HepG2 (cell line): ENCODE measurements at regions not wholly inside any gene's neighbourhood (a gene's known extent, or its start where the extent isn't known, plus 50 kb on each side); places are given as distances from the start of the nearest gene placed in this dataset.

ENCODE experiments used
- ATAC-seq: fragments of 200-7000 bp; cut with Tn5 transposase; 3 replicates; pipeline ENCODE4 v1.9.1; 2020; ENCODE audit warnings: mild to moderate bottlenecking, moderate library complexity
- BruUV-seq: library from RNA; stranded (reverse); fragments of 400-500 nt; replicated peaks from 2 replicates; lab custom pipeline; 2021; lab: Mats Ljungman, UMichigan
- CTCF ChIA-PET: fragments of 300-600 bp; formaldehyde crosslinking; extraction: SDS; loops from one replicate; lab custom pipeline; 2021; ENCODE audit warnings: low total read pairs, inconsistent platforms, low intra/inter-chr PET ratio; lab: Yijun Ruan, JAX
- POLR2A ChIA-PET: fragments of 350-600 bp; sonication (Branson Sonifier 250); formaldehyde crosslinking; loops from one replicate; lab custom pipeline; 2020; ENCODE audit warnings: antibody characterized with exemption, inconsistent platforms; lab: Yijun Ruan, JAX
- DNase-seq: peaks from one replicate; pipeline ENCODE4 v3.0.0-alpha.2; 2015; ENCODE audit warnings: low spot score
- FAIRE-seq: peaks from 3 replicates; lab custom pipeline; 2011; peaks lifted over from hg19 to GRCh38; lab: Jason Lieb, UNC
- H2AFZ ChIP-seq: one replicate; pipeline ENCODE4 v1.6.1; 2011; ENCODE audit warnings: low read length, inconsistent platforms
- H3K27ac ChIP-seq: fragments of 300-600 bp; 3 replicates; pipeline ENCODE4 v1.8.0; 2011; ENCODE audit warnings: mixed run types, mild to moderate bottlenecking, mixed read lengths, low read length, inconsistent platforms; ENCODE audit not compliant: insufficient read depth; ENCODE audit errors: extremely low read length
- H3K27me3 ChIP-seq, 2 experiments: fragments of 200-600 bp in 1 of 2; 2 replicates in 1 of 2; 3 replicates in 1 of 2; pipeline versions ENCODE4 v1.6.0 to v1.8.0; 2011; ENCODE audit warnings: low read length in 2 of 2, mild to moderate bottlenecking in 2 of 2, moderate library complexity in 2 of 2, inconsistent platforms in 1 of 2; ENCODE audit not compliant: insufficient read depth in 2 of 2, control insufficient read depth in 1 of 2
- H3K36me3 ChIP-seq, 2 experiments: fragments of 200-600 bp in 1 of 2; replicated peaks in 1 of 2; 2 replicates in 1 of 2; 3 replicates in 1 of 2; pipeline versions ENCODE4 v1.5.1 to v1.8.0; 2011; ENCODE audit warnings: low read length in 2 of 2, inconsistent platforms in 1 of 2; ENCODE audit not compliant: insufficient read depth in 2 of 2, control insufficient read depth in 1 of 2
- H3K4me1 ChIP-seq: 2 replicates; pipeline ENCODE4 v1.5.1; 2012; ENCODE audit warnings: low read length, inconsistent platforms; ENCODE audit not compliant: insufficient read depth
- H3K4me2 ChIP-seq: 2 replicates; pipeline ENCODE4 v1.6.0; 2011; ENCODE audit warnings: low read depth, low read length, inconsistent platforms
- H3K4me3 ChIP-seq, 3 experiments: fragments of 200-600 bp in 1 of 3; sonication (generic), shearing (Covaris generic) in 1 of 3; replicated peaks in 1 of 3; 2 replicates each; pipeline ENCODE4 v1.5.1; 2011 to 2016; ENCODE audit warnings: low read length in 3 of 3, inconsistent platforms in 2 of 3, low read depth in 2 of 3, mild to moderate bottlenecking in 2 of 3, control low read depth in 1 of 3, mixed read lengths in 1 of 3; ENCODE audit not compliant: insufficient read depth in 1 of 3
- H3K79me2 ChIP-seq: one replicate; pipeline ENCODE4 v1.6.1; 2011; ENCODE audit warnings: low read length, inconsistent platforms; ENCODE audit not compliant: insufficient read depth
- H3K9ac ChIP-seq: 2 replicates; pipeline ENCODE4 v1.6.0; 2011; ENCODE audit warnings: mild to moderate bottlenecking, low read depth, low read length, inconsistent platforms; ENCODE audit not compliant: insufficient read depth
- H3K9me3 ChIP-seq: 2 replicates; pipeline ENCODE4 v1.5.1; 2012; ENCODE audit warnings: mild to moderate bottlenecking, low read length
- H4K20me1 ChIP-seq: 2 replicates; pipeline ENCODE4 v1.6.0; 2011; ENCODE audit warnings: inconsistent platforms, mild to moderate bottlenecking, low read length, moderate library complexity; ENCODE audit not compliant: insufficient read depth
- ATF7-NPFF ChIP-seq: sonication (generic); formaldehyde crosslinking; IDR thresholded peaks from 2 replicates; pipeline ENCODE4 v1.8.1; 2023; ENCODE audit warnings: mild to moderate bottlenecking, low read depth, missing genetic modification reagents, moderate library complexity
- CENPT ChIP-seq: sonication (generic); formaldehyde crosslinking; IDR thresholded peaks from 2 replicates; pipeline ENCODE4 v1.8.0; 2022; ENCODE audit warnings: low read depth, mild to moderate bottlenecking, moderate library complexity, missing genetic modification reagents
- E2F2 ChIP-seq: sonication (generic); formaldehyde crosslinking; IDR thresholded peaks from 2 replicates; pipeline ENCODE4 v1.4.0; 2020; ENCODE audit warnings: missing genetic modification reagents, borderline replicate concordance
- GLI4 ChIP-seq: sonication (generic); formaldehyde crosslinking; IDR thresholded peaks from 2 replicates; pipeline ENCODE4 v1.5.1; 2020; ENCODE audit warnings: missing genetic modification reagents, mild to moderate bottlenecking, moderate library complexity, borderline replicate concordance
- HMG20A ChIP-seq: IDR thresholded peaks from 2 replicates; pipeline ENCODE4 v1.6.1; 2016; ENCODE audit warnings: borderline replicate concordance
- NFE2L2 ChIP-seq: fragments of 150-350 bp; IDR thresholded peaks from 2 replicates; pipeline ENCODE4 v1.6.1; 2014; ENCODE audit warnings: low read length
- NFYB ChIP-seq: sonication (generic); formaldehyde crosslinking; IDR thresholded peaks from 2 replicates; pipeline ENCODE4 v1.4.0; 2020; ENCODE audit warnings: missing genetic modification reagents
- NKX3-1 ChIP-seq: sonication (generic); formaldehyde crosslinking; IDR thresholded peaks from 2 replicates; pipeline ENCODE4 v1.5.0; 2020; ENCODE audit warnings: missing genetic modification reagents
- PHB2 ChIP-seq: fragments of 450-650 bp; IDR thresholded peaks from 2 replicates; pipeline ENCODE4 v1.6.1; 2018; ENCODE audit not compliant: partially characterized antibody
- RARG ChIP-seq: sonication (generic); formaldehyde crosslinking; IDR thresholded peaks from 2 replicates; pipeline ENCODE4 v1.4.0; 2020; ENCODE audit warnings: low read depth, mild to moderate bottlenecking, missing genetic modification reagents
- RBFOX2 ChIP-seq: fragments of 200-400 bp; formaldehyde crosslinking; IDR thresholded peaks from 2 replicates; pipeline ENCODE4 v1.6.1; 2017; ENCODE audit warnings: low read depth, mild to moderate bottlenecking, low read length
- RNF2 ChIP-seq: fragments of 450-650 bp; conservative IDR thresholded peaks from 2 replicates; pipeline ENCODE4 v1.6.1; 2016; ENCODE audit warnings: low read depth
- STAT5B ChIP-seq: sonication (generic); formaldehyde crosslinking; IDR thresholded peaks from 2 replicates; pipeline ENCODE4 v1.4.0; 2020; ENCODE audit warnings: missing genetic modification reagents
- ZBTB43 ChIP-seq: sonication (generic); formaldehyde crosslinking; conservative IDR thresholded peaks from 2 replicates; pipeline ENCODE4 v1.4.0; 2020; ENCODE audit warnings: missing genetic modification reagents
- ZNF264 ChIP-seq: sonication (generic); formaldehyde crosslinking; IDR thresholded peaks from 2 replicates; pipeline ENCODE4 v1.4.0; 2020; ENCODE audit warnings: missing genetic modification reagents
- ZNF564 ChIP-seq: sonication (generic); formaldehyde crosslinking; IDR thresholded peaks from 2 replicates; pipeline ENCODE4 v1.8.1; 2023; ENCODE audit warnings: mild to moderate bottlenecking, missing genetic modification reagents
- ZXDC ChIP-seq: sonication (generic); formaldehyde crosslinking; IDR thresholded peaks from 2 replicates; pipeline ENCODE4 v1.5.0; 2020; ENCODE audit warnings: mild to moderate bottlenecking, missing genetic modification reagents
- WGBS: methylation state at CpG from one replicate; pipeline ENCODE4 v1.1.6; 2017; ENCODE audit warnings: low lambda C conversion rate; 5-methylcytosine and 5-hydroxymethylcytosine counted together
- in situ Hi-C: cut with HindIII; loops from 2 replicates; pipeline ENCODE4 v1.10.0; 2017; ENCODE audit warnings: low pct_unique_long_range_greater_than_20kb; ENCODE audit not compliant: extremely low pct_ligation_motif_present
- intact Hi-C: fragments of 100-400 bp; cut with micrococcal nuclease; formaldehyde crosslinking; loops from one replicate; pipeline ENCODE4 v1.10.0; 2022; ENCODE audit not compliant: unreplicated experiment

GRCh38 chrX:66919280-66919832 is 280.5 kb upstream of the EDA2R start:
- in situ Hi-C loops, result no loop called here
- no peaks in the 10 kb centered on the region for H4K20me1 ChIP-seq
- ChIA-PET POLR2A (no interaction called here), CTCF (no interaction called here)
- no peak overlapping the region for H3K4me3 ChIP-seq
- no peak overlapping the region for H3K27ac ChIP-seq
- H3K9me3 ChIP-seq, result peaks cover 20% of the 10 kb centered on the region
- no peak overlapping the region for H3K4me2 ChIP-seq
- BruUV-seq, result no TSS peak
- no peaks in the 10 kb centered on the region for H3K79me2 ChIP-seq
- no peaks in the 10 kb centered on the region for H3K27me3 ChIP-seq
- no peak overlapping the region for H3K9ac ChIP-seq
- ATAC-seq (no peak), DNase-seq (no peak), FAIRE-seq (no peak)
- no peak for TF ChIP-seq PHB2
- no peak for TF ChIP-seq RBFOX2
- no peak for TF ChIP-seq ZNF564
- no peak for TF ChIP-seq E2F2 (CRISPR knock-in tag)
- TF ChIP-seq RNF2, result no peak
- no peak for TF ChIP-seq ATF7-NPFF (CRISPR knock-in tag)
- TF ChIP-seq NKX3-1 (CRISPR knock-in tag), result no peak
- TF ChIP-seq CENPT (CRISPR knock-in tag), result no peak
- TF ChIP-seq NFYB (CRISPR knock-in tag), result no peak
- no peak overlapping the region for H2AFZ ChIP-seq
- 38% methylated on average over 4 of the region's 4 CpGs for WGBS
- no peaks in the 10 kb centered on the region for H3K4me1 ChIP-seq
- no peaks in the 10 kb centered on the region for H3K36me3 ChIP-seq
- intact Hi-C loops, result no loop called here

- Histone ChIP-seq H3K4me1 (no peaks in the 10 kb centered on the region), H3K79me2 (no peaks in the 10 kb centered on the region), H2AFZ (no peak overlapping the region), H3K4me3 (no peak overlapping the region), H3K27me3 (no peaks in the 10 kb centered on the region), H3K9ac (no peak overlapping the region), H3K4me2 (no peak overlapping the region), H3K36me3 (no peaks in the 10 kb centered on the region), H4K20me1 (no peaks in the 10 kb centered on the region), H3K9me3 (peaks cover 20% of the 10 kb centered on the region), H3K27ac (no peak overlapping the region)
- in situ Hi-C loops (no loop called here), intact Hi-C loops (no loop called here)
- ATAC-seq (no peak), FAIRE-seq (no peak), DNase-seq (no peak)
- no TSS peak for BruUV-seq
- WGBS, result 0% methylated on average over 1 of the region's 1 CpG
- POLR2A ChIA-PET, result no interaction called here
- CTCF ChIA-PET, result no interaction called here
- TF ChIP-seq HMG20A (CRISPR knock-in tag) (no peak), STAT5B (CRISPR knock-in tag) (no peak), GLI4 (CRISPR knock-in tag) (no peak), ZBTB43 (no peak), RARG (CRISPR knock-in tag) (no peak), ZXDC (CRISPR knock-in tag) (no peak), NFE2L2 (no peak), ZNF264 (CRISPR knock-in tag) (no peak)
Measured at GRCh38 chrX:66918511-66918910, 279.6 kb upstream of the EDA2R start.
